HG03565 (cell line): ENCODE measurements at regions not wholly inside any gene's neighbourhood (a gene's known extent, or its start where the extent isn't known, plus 50 kb on each side); places are given as distances from the start of the nearest gene placed in this dataset.
"Not testable (repeated sequence)": the region's sequence is repeated elsewhere in the genome, so short reads cannot be mapped to it uniquely, and the experiment has no call there.

Experiments
- ATAC-seq: cut with Tn5 transposase; IDR thresholded peaks from one replicate; pipeline ENCODE4 v1.9.1; 2021; ENCODE audit warnings: mild to moderate bottlenecking, moderate library complexity; ENCODE audit not compliant: unreplicated experiment

DNA sequence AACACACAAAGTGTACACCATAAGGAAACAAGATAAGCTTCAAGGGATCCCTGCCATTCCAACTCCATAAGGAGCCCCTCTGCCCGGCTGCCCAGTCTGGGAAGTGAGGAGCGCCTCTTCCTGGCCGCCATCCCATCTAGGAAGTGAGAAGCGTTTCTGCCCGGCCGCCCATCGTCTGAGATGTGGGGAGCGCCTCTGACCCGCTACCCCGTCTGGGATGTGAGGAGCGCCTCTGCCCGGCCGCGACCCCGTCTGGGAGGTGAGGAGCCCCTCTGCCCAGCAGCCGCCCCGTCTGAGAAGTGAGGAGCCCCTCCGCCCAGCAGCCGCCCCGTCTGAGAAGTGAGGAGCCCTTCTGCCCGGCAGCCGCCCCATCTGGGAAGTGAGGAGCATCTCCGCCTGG, 51.8 kb upstream of the KLHL4 start:
- not testable (repeated sequence) for ATAC-seq
